ENCODE measurements at regions not wholly inside any gene's neighbourhood (a gene's known extent, or its start where the extent isn't known, plus 50 kb on each side); places are given as distances from the start of the nearest gene placed in this dataset.
"Not testable (repeated sequence)": the region's sequence is repeated elsewhere in the genome, so short reads cannot be mapped to it uniquely, and the experiment has no call there.

DNA sequence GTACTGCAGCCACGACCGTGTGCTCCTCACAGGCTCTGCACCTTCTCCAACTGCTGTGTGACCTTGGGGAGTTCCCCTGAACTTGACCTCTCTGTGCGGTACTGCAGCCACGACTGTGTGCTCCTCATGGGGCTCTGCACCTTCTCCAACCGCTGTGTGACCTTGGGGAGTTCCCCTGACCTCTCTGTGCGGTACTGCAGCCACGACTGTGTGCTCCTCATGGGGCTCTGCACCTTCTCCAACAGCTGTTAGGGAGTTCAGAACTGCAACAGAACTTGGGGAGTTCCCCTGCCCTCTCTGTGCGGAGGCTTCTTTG, 294.6 kb downstream of the NDUFA10 start:
- WGBS (ENCODE audit: insufficient coverage, insufficient read length): no CpG with 5 or more reads among the region's 8 CpGs
- DNase-seq (ENCODE audit: low read depth, low spot score): not testable (repeated sequence)

GRCh38 chr2:239729681-239730566, 295.2 kb downstream of the NDUFA10 start:
- WGBS (ENCODE audit: insufficient coverage, insufficient read length): no CpG with 5 or more reads among the region's 22 CpGs
- H3K4me3 ChIP-seq (ENCODE audit: low read length): no peak overlapping the region
- no peak for DNase-seq (ENCODE audit: low read depth, low spot score)
- H3K27me3 ChIP-seq (ENCODE audit: control insufficient read depth, insufficient read depth, low read length): no peaks in the 10 kb centered on the region
- no peaks in the 10 kb centered on the region; the same call in 1 of the 2 replicates for H3K4me1 ChIP-seq (ENCODE audit: control insufficient read depth, insufficient read depth, low read length)
- H3K36me3 ChIP-seq (ENCODE audit: control insufficient read depth, insufficient read depth, low read length): no peaks in the 10 kb centered on the region
- H3K27ac ChIP-seq (ENCODE audit: low read length): no peak overlapping the region
- H3K9me3 ChIP-seq (ENCODE audit: control insufficient read depth, insufficient read depth, low read length): no peaks in the 10 kb centered on the region

More for the DNA sequence above, 294.6 kb downstream of the NDUFA10 start:
- H3K27ac ChIP-seq (ENCODE audit: low read length); H3K27me3 ChIP-seq (ENCODE audit: control insufficient read depth, insufficient read depth, low read length); H3K4me1 ChIP-seq (ENCODE audit: control insufficient read depth, insufficient read depth, low read length); H3K9me3 ChIP-seq (ENCODE audit: control insufficient read depth, insufficient read depth, low read length); H3K36me3 ChIP-seq (ENCODE audit: control insufficient read depth, insufficient read depth, low read length); H3K4me3 ChIP-seq (ENCODE audit: low read length): not testable (repeated sequence)

GRCh38 chr2:239729151-239729550, 296.0 kb downstream of the NDUFA10 start:
- Histone ChIP-seq H3K36me3 (ENCODE audit: control insufficient read depth, insufficient read depth, low read length) (no peaks in the 10 kb centered on the region), H3K27ac (ENCODE audit: low read length) (no peak overlapping the region), H3K4me1 (ENCODE audit: control insufficient read depth, insufficient read depth, low read length) (no peaks in the 10 kb centered on the region; the same call in 1 of the 2 replicates), H3K9me3 (ENCODE audit: control insufficient read depth, insufficient read depth, low read length) (no peaks in the 10 kb centered on the region), H3K27me3 (ENCODE audit: control insufficient read depth, insufficient read depth, low read length) (no peaks in the 10 kb centered on the region), H3K4me3 (ENCODE audit: low read length) (no peak overlapping the region)
- DNase-seq (ENCODE audit: low read depth, low spot score): no peak
- no CpG with 5 or more reads among the region's 17 CpGs for WGBS (ENCODE audit: insufficient coverage, insufficient read length)

- no peak for DNase-seq (ENCODE audit: low read depth, low spot score)
- Histone ChIP-seq H3K4me1 (ENCODE audit: control insufficient read depth, insufficient read depth, low read length) (no peaks in the 10 kb centered on the region; the same call in 1 of the 2 replicates), H3K4me3 (ENCODE audit: low read length) (no peak overlapping the region), H3K36me3 (ENCODE audit: control insufficient read depth, insufficient read depth, low read length) (no peaks in the 10 kb centered on the region), H3K27me3 (ENCODE audit: control insufficient read depth, insufficient read depth, low read length) (no peaks in the 10 kb centered on the region), H3K9me3 (ENCODE audit: control insufficient read depth, insufficient read depth, low read length) (no peaks in the 10 kb centered on the region), H3K27ac (ENCODE audit: low read length) (no peak overlapping the region)
- no CpG with 5 or more reads among the region's 15 CpGs for WGBS (ENCODE audit: insufficient coverage, insufficient read length)
These were observed 296.4 kb downstream of the NDUFA10 start for GRCh38 chr2:239728751-239729150.

DNA sequence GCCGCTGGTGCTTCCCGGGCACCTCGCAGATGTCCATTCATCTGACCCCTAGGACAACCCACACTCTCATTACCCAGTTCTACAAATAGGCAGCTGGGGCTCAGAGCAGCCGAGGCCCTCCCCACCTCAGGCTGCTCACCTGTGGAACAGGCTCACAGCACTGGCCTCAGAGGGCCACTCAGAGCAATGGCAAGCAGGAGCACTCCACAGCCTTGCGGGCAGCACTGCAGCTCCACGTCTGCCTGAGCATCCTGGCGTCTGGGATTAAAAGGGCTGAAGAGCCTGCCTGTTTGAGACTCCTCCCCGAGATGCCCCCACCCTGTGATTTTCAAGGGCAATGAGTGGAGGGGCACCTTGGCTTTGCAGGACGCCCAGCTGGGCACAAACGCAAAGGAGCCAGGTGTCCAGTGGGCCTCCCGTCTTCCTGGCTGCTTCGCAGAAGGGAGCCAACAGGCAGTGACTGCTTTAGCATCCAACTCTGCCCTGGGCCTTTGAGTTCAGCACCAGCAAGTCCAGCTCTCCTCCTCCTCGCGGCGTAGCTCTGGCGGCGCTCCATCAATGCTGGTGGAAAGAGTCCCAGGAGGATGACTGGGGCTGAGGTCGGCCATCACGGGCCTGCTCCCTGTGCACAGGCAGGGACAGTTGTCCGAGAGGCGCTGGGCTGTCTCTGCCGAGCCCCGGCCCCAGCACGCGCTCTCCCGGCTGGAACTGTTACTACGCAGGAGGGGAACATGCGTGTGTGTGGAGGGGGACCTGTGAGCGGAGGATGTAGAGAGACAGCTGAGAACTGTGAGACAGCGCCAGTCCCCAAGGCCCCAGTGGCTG, 297.2 kb downstream of the NDUFA10 start:
- DNase-seq (ENCODE audit: low read depth, low spot score): no peak
- no peaks in the 10 kb centered on the region; the same call in 1 of the 2 replicates for H3K4me1 ChIP-seq (ENCODE audit: control insufficient read depth, insufficient read depth, low read length)
- H3K27ac ChIP-seq (ENCODE audit: low read length): no peak overlapping the region
- H3K9me3 ChIP-seq (ENCODE audit: control insufficient read depth, insufficient read depth, low read length): no peaks in the 10 kb centered on the region
- no CpG with 5 or more reads among the region's 30 CpGs for WGBS (ENCODE audit: insufficient coverage, insufficient read length)
- no peak overlapping the region for H3K4me3 ChIP-seq (ENCODE audit: low read length)
- H3K36me3 ChIP-seq (ENCODE audit: control insufficient read depth, insufficient read depth, low read length): no peaks in the 10 kb centered on the region
- no peaks in the 10 kb centered on the region for H3K27me3 ChIP-seq (ENCODE audit: control insufficient read depth, insufficient read depth, low read length)

DNA sequence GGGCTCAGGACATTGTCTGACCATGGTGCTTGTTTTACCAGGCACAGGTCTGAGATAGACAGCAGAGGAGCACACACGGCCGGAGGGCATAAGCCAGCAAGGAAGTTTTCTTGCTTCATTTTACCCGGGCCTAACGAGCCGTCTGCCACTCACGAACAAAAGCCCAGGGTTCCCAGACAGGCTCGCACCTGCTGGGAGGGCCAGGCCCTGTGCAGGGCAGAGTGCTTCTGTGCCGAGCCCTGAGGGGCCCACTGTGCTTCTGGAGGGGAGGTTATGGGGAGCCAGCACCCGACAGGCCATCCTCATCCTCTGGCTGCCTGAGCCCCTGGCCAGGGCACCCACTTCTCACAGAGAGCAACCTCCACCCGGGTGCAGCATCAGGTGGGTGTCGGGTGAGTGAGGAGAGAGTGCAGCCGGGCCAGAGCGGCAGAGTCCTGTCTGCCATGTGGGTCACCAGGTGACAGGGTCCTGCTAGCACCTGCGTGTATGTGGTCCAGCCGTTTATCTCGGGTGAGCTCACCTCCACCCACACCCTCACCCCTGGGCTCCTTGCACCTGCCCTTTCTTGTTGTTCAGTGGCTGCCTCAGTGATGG, 297.9 kb downstream of the NDUFA10 start:
- no peak overlapping the region for H3K27ac ChIP-seq (ENCODE audit: low read length)
- no peaks in the 10 kb centered on the region for H3K9me3 ChIP-seq (ENCODE audit: control insufficient read depth, insufficient read depth, low read length)
- H3K27me3 ChIP-seq (ENCODE audit: control insufficient read depth, insufficient read depth, low read length): no peaks in the 10 kb centered on the region
- no CpG with 5 or more reads among the region's 16 CpGs for WGBS (ENCODE audit: insufficient coverage, insufficient read length)
- H3K36me3 ChIP-seq (ENCODE audit: control insufficient read depth, insufficient read depth, low read length): no peaks in the 10 kb centered on the region
- H3K4me1 ChIP-seq (ENCODE audit: control insufficient read depth, insufficient read depth, low read length): no peaks in the 10 kb centered on the region; the same call in 1 of the 2 replicates
- H3K4me3 ChIP-seq (ENCODE audit: low read length): no peak overlapping the region
- no peak for DNase-seq (ENCODE audit: low read depth, low spot score)

DNA sequence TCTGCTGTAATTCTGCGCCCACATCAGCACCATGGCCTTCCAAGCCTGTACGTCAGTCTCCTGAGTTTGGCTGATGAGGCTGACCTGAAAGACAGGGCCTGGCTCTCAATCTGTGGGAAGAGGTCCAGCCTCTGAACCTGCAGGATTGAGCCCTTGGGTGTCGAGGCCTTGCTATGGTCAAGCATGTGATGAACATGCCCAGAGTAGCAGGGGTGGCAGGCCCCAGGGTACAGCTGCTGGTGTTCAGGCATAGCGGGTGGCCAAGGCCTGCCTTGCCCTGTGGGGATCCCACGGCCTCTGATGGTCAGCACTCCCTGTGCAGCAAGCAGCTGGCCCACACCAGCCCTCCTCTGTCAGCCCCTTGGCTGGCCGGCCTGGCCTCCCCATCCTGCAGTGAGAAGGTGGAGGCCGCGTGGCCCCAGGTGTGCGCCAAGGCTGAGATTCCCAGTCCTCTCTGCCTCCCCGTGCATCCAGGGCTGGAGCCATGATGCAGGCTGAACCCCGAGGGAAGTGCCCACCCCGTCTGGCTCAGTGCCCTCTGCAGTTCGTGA, 298.4 kb downstream of the NDUFA10 start:
- H3K4me3 ChIP-seq (ENCODE audit: low read length): no peak overlapping the region
- no peaks in the 10 kb centered on the region for H3K27me3 ChIP-seq (ENCODE audit: control insufficient read depth, insufficient read depth, low read length)
- H3K4me1 ChIP-seq (ENCODE audit: control insufficient read depth, insufficient read depth, low read length): no peaks in the 10 kb centered on the region; the same call in 1 of the 2 replicates
- no peaks in the 10 kb centered on the region for H3K36me3 ChIP-seq (ENCODE audit: control insufficient read depth, insufficient read depth, low read length)
- no CpG with 5 or more reads among the region's 13 CpGs for WGBS (ENCODE audit: insufficient coverage, insufficient read length)
- no peak overlapping the region for H3K27ac ChIP-seq (ENCODE audit: low read length)
- no peak for DNase-seq (ENCODE audit: low read depth, low spot score)
- no peaks in the 10 kb centered on the region for H3K9me3 ChIP-seq (ENCODE audit: control insufficient read depth, insufficient read depth, low read length)

DNA sequence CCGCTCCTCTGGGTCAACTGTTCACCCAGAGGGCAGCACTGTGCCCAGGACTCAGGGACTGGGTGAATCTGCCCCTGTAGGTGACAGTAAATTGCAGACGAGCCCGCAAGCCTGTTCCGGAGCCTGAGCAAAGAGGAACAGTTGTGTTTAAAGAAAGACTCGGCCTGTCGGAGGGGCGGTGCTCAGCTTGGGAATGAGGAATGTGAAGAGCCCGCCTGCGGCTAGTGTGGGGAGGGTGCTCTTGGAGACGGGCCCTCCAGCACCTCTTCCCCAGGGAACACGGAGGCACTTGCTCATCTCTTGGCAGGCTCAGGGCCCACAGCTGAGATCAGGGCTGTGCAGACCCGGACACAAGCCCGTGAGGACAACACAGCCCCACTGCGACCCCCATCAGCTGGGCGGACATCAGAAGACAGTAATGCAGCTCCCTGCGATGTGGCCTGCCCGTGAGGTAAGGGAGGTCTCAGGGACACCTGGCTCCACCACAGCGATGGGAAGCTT, 299.0 kb downstream of the NDUFA10 start:
- Histone ChIP-seq H3K4me1 (ENCODE audit: control insufficient read depth, insufficient read depth, low read length) (no peaks in the 10 kb centered on the region; the same call in 1 of the 2 replicates), H3K4me3 (ENCODE audit: low read length) (no peak overlapping the region), H3K9me3 (ENCODE audit: control insufficient read depth, insufficient read depth, low read length) (no peaks in the 10 kb centered on the region), H3K27me3 (ENCODE audit: control insufficient read depth, insufficient read depth, low read length) (no peaks in the 10 kb centered on the region), H3K27ac (ENCODE audit: low read length) (no peak overlapping the region), H3K36me3 (ENCODE audit: control insufficient read depth, insufficient read depth, low read length) (no peaks in the 10 kb centered on the region)
- no peak for DNase-seq (ENCODE audit: low read depth, low spot score)
- no CpG with 5 or more reads among the region's 18 CpGs for WGBS (ENCODE audit: insufficient coverage, insufficient read length)

DNA sequence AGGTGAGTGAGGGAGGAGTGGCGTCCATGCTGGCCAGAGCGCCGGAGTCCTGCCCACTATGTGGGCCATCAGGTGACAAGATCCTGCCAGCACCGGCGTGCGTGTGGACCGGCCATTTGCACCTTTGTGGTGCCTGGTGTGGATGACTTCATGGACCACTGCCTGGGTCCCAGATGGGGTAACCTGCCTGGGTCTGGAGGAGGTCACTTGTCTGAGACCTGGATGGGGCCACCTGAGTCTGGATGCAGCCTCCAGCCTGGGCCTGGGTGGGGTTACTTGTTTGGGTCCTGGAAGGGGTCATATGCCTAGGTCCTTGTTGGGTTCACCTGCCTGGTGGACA, 299.6 kb downstream of the NDUFA10 start:
- no CpG with 5 or more reads among the region's 7 CpGs for WGBS (ENCODE audit: insufficient coverage, insufficient read length)
- no peaks in the 10 kb centered on the region for H3K27me3 ChIP-seq (ENCODE audit: control insufficient read depth, insufficient read depth, low read length)
- H3K9me3 ChIP-seq (ENCODE audit: control insufficient read depth, insufficient read depth, low read length): no peaks in the 10 kb centered on the region
- H3K36me3 ChIP-seq (ENCODE audit: control insufficient read depth, insufficient read depth, low read length): no peaks in the 10 kb centered on the region
- no peak overlapping the region for H3K27ac ChIP-seq (ENCODE audit: low read length)
- no peak for DNase-seq (ENCODE audit: low read depth, low spot score)
- H3K4me3 ChIP-seq (ENCODE audit: low read length): no peak overlapping the region
- no peaks in the 10 kb centered on the region; the same call in 1 of the 2 replicates for H3K4me1 ChIP-seq (ENCODE audit: control insufficient read depth, insufficient read depth, low read length)
